Loucy (cell line): ENCODE measurements at regions not wholly inside any gene's neighbourhood (a gene's known extent, or its start where the extent isn't known, plus 50 kb on each side); places are given as distances from the start of the nearest gene placed in this dataset.

Experiments
- EZH2phosphoT487 ChIP-seq: fragments of 200-600 bp; IDR thresholded peaks from 2 replicates; pipeline ENCODE4 v1.6.1; 2018; ENCODE audit warnings: antibody characterized with exemption, mild to moderate bottlenecking, moderate library complexity, borderline replicate concordance
- TF ChIP-seq, protein P1 (sequence below): fragments of 200-600 bp; sonication (generic); conservative IDR thresholded peaks from 2 replicates; pipeline ENCODE4 v1.5.1; 2014; ENCODE audit warnings: mild to moderate bottlenecking, antibody characterized with exemption, low read length

DNA sequence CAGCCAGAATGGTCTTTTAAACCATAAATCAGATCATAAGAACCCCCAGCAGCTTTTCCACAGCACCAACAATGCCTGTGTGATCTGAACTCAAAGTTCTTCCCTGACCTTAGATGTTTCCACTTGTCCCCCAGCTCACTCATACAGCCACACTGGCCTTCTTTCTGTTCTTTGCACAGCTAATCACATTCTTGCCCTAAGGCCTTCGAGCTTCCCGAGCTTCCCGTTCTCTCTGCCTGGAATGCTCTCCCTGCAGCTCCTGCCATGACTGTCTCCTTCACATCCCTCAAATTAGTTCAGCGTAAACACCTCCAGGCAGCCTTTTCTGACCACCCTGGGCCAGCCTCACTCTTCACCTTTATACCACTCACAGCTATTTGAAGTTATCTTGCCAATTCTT, 166.8 kb upstream of the NFE2L3 start:
- TF ChIP-seq, protein P1, sequence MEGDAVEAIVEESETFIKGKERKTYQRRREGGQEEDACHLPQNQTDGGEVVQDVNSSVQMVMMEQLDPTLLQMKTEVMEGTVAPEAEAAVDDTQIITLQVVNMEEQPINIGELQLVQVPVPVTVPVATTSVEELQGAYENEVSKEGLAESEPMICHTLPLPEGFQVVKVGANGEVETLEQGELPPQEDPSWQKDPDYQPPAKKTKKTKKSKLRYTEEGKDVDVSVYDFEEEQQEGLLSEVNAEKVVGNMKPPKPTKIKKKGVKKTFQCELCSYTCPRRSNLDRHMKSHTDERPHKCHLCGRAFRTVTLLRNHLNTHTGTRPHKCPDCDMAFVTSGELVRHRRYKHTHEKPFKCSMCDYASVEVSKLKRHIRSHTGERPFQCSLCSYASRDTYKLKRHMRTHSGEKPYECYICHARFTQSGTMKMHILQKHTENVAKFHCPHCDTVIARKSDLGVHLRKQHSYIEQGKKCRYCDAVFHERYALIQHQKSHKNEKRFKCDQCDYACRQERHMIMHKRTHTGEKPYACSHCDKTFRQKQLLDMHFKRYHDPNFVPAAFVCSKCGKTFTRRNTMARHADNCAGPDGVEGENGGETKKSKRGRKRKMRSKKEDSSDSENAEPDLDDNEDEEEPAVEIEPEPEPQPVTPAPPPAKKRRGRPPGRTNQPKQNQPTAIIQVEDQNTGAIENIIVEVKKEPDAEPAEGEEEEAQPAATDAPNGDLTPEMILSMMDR: no peak
- TF ChIP-seq EZH2phosphoT487: no peak
